22Rv1 (cell line): ENCODE measurements at regions not wholly inside any gene's neighbourhood (a gene's known extent, or its start where the extent isn't known, plus 50 kb on each side); places are given as distances from the start of the nearest gene placed in this dataset.

ENCODE experiments used
- H3K27ac ChIP-seq: fragments of 450-650 bp; 2 replicates; pipeline ENCODE4 v1.5.1; 2017
- CTCF ChIP-seq: fragments of 450-650 bp; IDR thresholded peaks from 2 replicates; pipeline ENCODE4 v1.5.1; 2017; ENCODE audit warnings: mild to moderate bottlenecking
- ZFX ChIP-seq: fragments of 450-650 bp; IDR thresholded peaks from 2 replicates; pipeline ENCODE4 v1.6.1; 2017; ENCODE audit warnings: antibody characterized with exemption, borderline replicate concordance

DNA sequence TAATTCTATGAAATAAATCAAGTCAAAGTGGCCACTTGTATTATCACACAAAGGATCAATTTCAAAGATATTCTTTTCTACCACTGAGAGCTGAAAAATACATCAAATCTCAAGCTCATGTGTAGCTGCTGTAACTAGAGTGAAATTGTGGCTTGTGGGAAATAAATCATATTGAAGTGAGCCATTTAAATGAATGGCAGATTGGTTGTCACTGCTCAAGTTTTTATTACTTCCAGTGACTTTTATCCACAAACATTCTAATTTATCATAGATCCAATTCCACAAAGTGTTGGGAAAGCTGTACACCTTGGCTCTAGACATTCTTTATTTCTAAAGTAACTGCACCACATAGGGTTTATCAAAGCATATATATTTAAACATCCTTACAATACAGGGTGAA, 285.4 kb downstream of the CNTN3 start:
- H3K27ac ChIP-seq: no peak overlapping the region
- TF ChIP-seq ZFX: no peak
- TF ChIP-seq CTCF: no peak

DNA sequence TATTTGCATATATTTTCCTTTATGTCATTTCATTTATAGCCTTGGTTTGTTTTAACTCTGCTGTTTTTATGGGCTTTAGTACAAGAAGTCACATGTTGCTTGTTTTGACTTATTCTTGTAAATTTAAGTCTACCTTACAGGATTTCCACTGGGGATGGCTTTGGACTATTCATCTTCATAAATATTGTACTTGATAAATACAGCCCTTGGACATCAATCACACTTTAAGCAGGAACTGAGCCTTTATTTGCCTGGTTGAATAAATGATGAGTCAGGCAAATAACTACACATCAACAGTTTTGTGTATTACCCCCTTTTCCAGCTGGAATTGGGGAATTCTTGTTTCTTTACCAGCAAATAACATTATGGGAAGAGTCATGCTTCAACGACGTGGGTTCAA, 286.0 kb downstream of the CNTN3 start:
- no peak for TF ChIP-seq CTCF

GRCh38 chr3:74315291-74315690, 299.2 kb downstream of the CNTN3 start:
- no peak for TF ChIP-seq ZFX
- no peak for TF ChIP-seq CTCF
- no peak overlapping the region for H3K27ac ChIP-seq

More for the DNA sequence above, 286.0 kb downstream of the CNTN3 start:
- no peak overlapping the region for H3K27ac ChIP-seq

GRCh38 chr3:74314696-74315095, 299.8 kb downstream of the CNTN3 start:
- no peak overlapping the region for H3K27ac ChIP-seq
- TF ChIP-seq CTCF: no peak
- no peak for TF ChIP-seq ZFX

- TF ChIP-seq CTCF: no peak
- H3K27ac ChIP-seq: no peak overlapping the region
Measured at GRCh38 chr3:74309716-74310115, 304.7 kb downstream of the CNTN3 start.

- no peak for TF ChIP-seq ZFX
- no peak for TF ChIP-seq CTCF
- H3K27ac ChIP-seq: no peak overlapping the region
Measured at GRCh38 chr3:74304424-74304823, 310.0 kb downstream of the CNTN3 start.

DNA sequence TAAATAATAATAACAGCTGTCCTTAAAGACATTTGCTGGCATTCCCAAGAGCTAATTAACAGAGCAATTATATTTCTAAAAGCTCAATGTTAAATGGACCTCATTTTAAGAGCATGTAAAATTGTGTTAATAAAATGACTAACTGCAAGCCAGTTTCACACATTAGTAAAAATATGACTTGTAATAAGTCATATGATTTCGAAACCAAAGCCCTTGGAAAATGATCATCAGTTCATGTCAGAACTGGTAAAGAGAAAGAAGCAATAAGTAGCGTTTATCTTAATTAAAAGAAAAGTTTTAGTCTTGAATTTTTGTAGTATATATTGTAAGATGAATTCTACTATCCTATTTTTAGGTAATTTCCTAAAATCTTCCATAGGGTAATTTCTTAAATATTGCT, 310.7 kb downstream of the CNTN3 start:
- H3K27ac ChIP-seq: no peak overlapping the region
- TF ChIP-seq ZFX (no peak), CTCF (no peak)
